ENCODE measurements at regions not wholly inside any gene's neighbourhood (a gene's known extent, or its start where the extent isn't known, plus 50 kb on each side); places are given as distances from the start of the nearest gene placed in this dataset.

- TF ChIP-seq POLR2A (IDR thresholded peaks at IDR 0.05) (no peak), CTCF (IDR thresholded peaks at IDR 0.05) (no peak)
Measured at GRCh38 chr3:35422101-35422500, 217.2 kb upstream of the ARPP21 start.
